WTC11 (cell line): ENCODE measurements at regions not wholly inside any gene's neighbourhood (a gene's known extent, or its start where the extent isn't known, plus 50 kb on each side); places are given as distances from the start of the nearest gene placed in this dataset.

Source experiments
- ATAC-seq: fragments of 200-7000 bp; cut with Tn5 transposase; 2 replicates; pipeline ENCODE4 v1.10.0; 2021; ENCODE audit warnings: mild to moderate bottlenecking, moderate library complexity
- CTCF ChIA-PET: fragments of 300-600 bp; sonication (Branson Sonifier 250); formaldehyde crosslinking; loops from one replicate; lab custom pipeline; 2021; ENCODE audit warnings: antibody characterized with exemption; lab: Charles Lee
- POLR2A ChIA-PET: fragments of 350-600 bp; sonication (Branson Sonifier 250); formaldehyde crosslinking; loops from one replicate; lab custom pipeline; 2021; ENCODE audit warnings: antibody characterized with exemption; lab: Charles Lee
- DNase-seq: peaks from one replicate; pipeline ENCODE4 v3.0.0; 2021; ENCODE audit warnings: low spot score
- H3K27ac Mint-ChIP-seq: 2 replicates; pipeline ENCODE4 v1.8.0; 2021; ENCODE audit warnings: mixed read lengths
- H3K27me3 Mint-ChIP-seq: 2 replicates; pipeline ENCODE4 v1.8.0; 2021; ENCODE audit warnings: low read depth, mild to moderate bottlenecking, moderate library complexity, mixed read lengths
- H3K36me3 Mint-ChIP-seq: 2 replicates; pipeline ENCODE4 v1.8.0; 2021; ENCODE audit warnings: mixed read lengths
- H3K4me1 Mint-ChIP-seq: 2 replicates; pipeline ENCODE4 v1.8.0; 2022; ENCODE audit warnings: mixed read lengths
- H3K4me3 Mint-ChIP-seq: 2 replicates; pipeline ENCODE4 v1.8.0; 2021; ENCODE audit warnings: mild to moderate bottlenecking, moderate library complexity, mixed read lengths
- H3K9me3 Mint-ChIP-seq: 2 replicates; pipeline ENCODE4 v1.8.0; 2021; ENCODE audit warnings: mixed read lengths
- ATF3 ChIP-seq: sonication (generic); formaldehyde crosslinking; conservative IDR thresholded peaks from 2 replicates; pipeline ENCODE4 v1.8.1; 2022; ENCODE audit warnings: mild to moderate bottlenecking, missing genetic modification reagents
- CREM ChIP-seq: sonication (generic); formaldehyde crosslinking; IDR thresholded peaks from 2 replicates; pipeline ENCODE4 v1.8.1; 2022; ENCODE audit warnings: mild to moderate bottlenecking, missing genetic modification reagents, moderate library complexity
- EMX1 ChIP-seq: fragments of 250-450 bp; sonication (Bioruptor Pico); IDR thresholded peaks from 2 replicates; pipeline ENCODE4 v1.8.0; 2021; ENCODE audit warnings: mild to moderate bottlenecking
- FOXP1 ChIP-seq: sonication (generic); formaldehyde crosslinking; IDR thresholded peaks from 2 replicates; pipeline ENCODE4 v1.8.0; 2022; ENCODE audit warnings: missing genetic modification reagents, mild to moderate bottlenecking, moderate library complexity, borderline replicate concordance
- IRF2 ChIP-seq: sonication (generic); formaldehyde crosslinking; IDR thresholded peaks from 2 replicates; pipeline ENCODE4 v1.8.0; 2022; ENCODE audit warnings: low read depth, missing genetic modification reagents, borderline replicate concordance
- NFE2L1 ChIP-seq: sonication (generic); formaldehyde crosslinking; IDR thresholded peaks from 2 replicates; pipeline ENCODE4 v1.8.1; 2023; ENCODE audit warnings: missing genetic modification reagents
- NR2C2 ChIP-seq: sonication (generic); formaldehyde crosslinking; IDR thresholded peaks from 2 replicates; pipeline ENCODE4 v1.8.0; 2022; ENCODE audit warnings: mild to moderate bottlenecking, missing genetic modification reagents
- PREB ChIP-seq: sonication (generic); formaldehyde crosslinking; IDR thresholded peaks from 2 replicates; pipeline ENCODE4 v1.8.1; 2022; ENCODE audit warnings: mild to moderate bottlenecking, missing genetic modification reagents, moderate library complexity, borderline replicate concordance
- PRRX2 ChIP-seq: fragments of 250-450 bp; sonication (Bioruptor Pico); IDR thresholded peaks from 2 replicates; pipeline ENCODE4 v1.8.0; 2021; ENCODE audit warnings: mild to moderate bottlenecking
- ZNF138 ChIP-seq: sonication (generic); formaldehyde crosslinking; conservative IDR thresholded peaks from 2 replicates; pipeline ENCODE4 v1.8.1; 2022; ENCODE audit warnings: mild to moderate bottlenecking, moderate library complexity, missing genetic modification reagents
- ZNF416 ChIP-seq: fragments of 250-450 bp; sonication (Bioruptor Pico); IDR thresholded peaks from 2 replicates; pipeline ENCODE4 v1.9.0; 2021; ENCODE audit warnings: mild to moderate bottlenecking, inconsistent platforms
- ZNF425 ChIP-seq: fragments of 250-450 bp; sonication (Bioruptor Pico); conservative IDR thresholded peaks from 2 replicates; pipeline ENCODE4 v1.9.0; 2021; ENCODE audit warnings: mild to moderate bottlenecking
- TF ChIP-seq, protein P1 (sequence below): sonication (generic); formaldehyde crosslinking; IDR thresholded peaks from 2 replicates; pipeline ENCODE4 v1.8.1; 2023; ENCODE audit warnings: mild to moderate bottlenecking, moderate library complexity, missing genetic modification reagents
- TF ChIP-seq, protein P2 (sequence below): sonication (generic); formaldehyde crosslinking; IDR thresholded peaks from 2 replicates; pipeline ENCODE4 v1.8.1; 2023; ENCODE audit warnings: mild to moderate bottlenecking, missing genetic modification reagents
- TF ChIP-seq, protein P3 (sequence below): sonication (generic); formaldehyde crosslinking; IDR thresholded peaks from 2 replicates; pipeline ENCODE4 v1.8.1; 2023; ENCODE audit warnings: mild to moderate bottlenecking, missing genetic modification reagents, moderate library complexity
- TF ChIP-seq, protein P4 (sequence below): fragments of 200-600 bp; IDR thresholded peaks from 2 replicates; pipeline ENCODE4 v1.8.0; 2022; ENCODE audit warnings: antibody characterized with exemption
- TF ChIP-seq, protein P5 (sequence below): sonication (generic); formaldehyde crosslinking; conservative IDR thresholded peaks from 2 replicates; pipeline ENCODE4 v1.8.1; 2023; ENCODE audit warnings: mild to moderate bottlenecking, low read depth, missing genetic modification reagents, moderate library complexity
- TF ChIP-seq, protein P6 (sequence below): sonication (generic); formaldehyde crosslinking; IDR thresholded peaks from 2 replicates; pipeline ENCODE4 v1.8.0; 2023; ENCODE audit warnings: mild to moderate bottlenecking, missing genetic modification reagents

GRCh38 chr1:75984781-75985180, 52.6 kb upstream of the ASB17 start:
- Mint-ChIP-seq H3K4me1 (0 out of 2 replicates have a peak, but pooled peaks cover 3% of the 10 kb centered on the region), H3K36me3 (peaks cover 8% of the 10 kb centered on the region), H3K4me3 (no peak overlapping the region), H3K9me3 (peaks cover 21% of the 10 kb centered on the region), H3K27ac (no peak overlapping the region), H3K27me3 (no peaks in the 10 kb centered on the region; the same call in 1 of the 2 replicates)
- CTCF ChIA-PET = interaction anchor here (0.6 to 1.5 kb wide), 3 partner anchors 169 to 1102 kb away, joined by 3 read pairs; no protein-coding TSS in a partner anchor
- TF ChIP-seq ZNF425 (no peak), CREM (CRISPR knock-in tag) (no peak), ZNF416 (no peak), ZNF138 (CRISPR knock-in tag) (no peak), PRRX2 (CRISPR knock-in tag) (no peak), FOXP1 (no peak), IRF2 (no peak), ATF3 (no peak), NFE2L1 (CRISPR knock-in tag) (no peak)
- TF ChIP-seq, protein P1, sequence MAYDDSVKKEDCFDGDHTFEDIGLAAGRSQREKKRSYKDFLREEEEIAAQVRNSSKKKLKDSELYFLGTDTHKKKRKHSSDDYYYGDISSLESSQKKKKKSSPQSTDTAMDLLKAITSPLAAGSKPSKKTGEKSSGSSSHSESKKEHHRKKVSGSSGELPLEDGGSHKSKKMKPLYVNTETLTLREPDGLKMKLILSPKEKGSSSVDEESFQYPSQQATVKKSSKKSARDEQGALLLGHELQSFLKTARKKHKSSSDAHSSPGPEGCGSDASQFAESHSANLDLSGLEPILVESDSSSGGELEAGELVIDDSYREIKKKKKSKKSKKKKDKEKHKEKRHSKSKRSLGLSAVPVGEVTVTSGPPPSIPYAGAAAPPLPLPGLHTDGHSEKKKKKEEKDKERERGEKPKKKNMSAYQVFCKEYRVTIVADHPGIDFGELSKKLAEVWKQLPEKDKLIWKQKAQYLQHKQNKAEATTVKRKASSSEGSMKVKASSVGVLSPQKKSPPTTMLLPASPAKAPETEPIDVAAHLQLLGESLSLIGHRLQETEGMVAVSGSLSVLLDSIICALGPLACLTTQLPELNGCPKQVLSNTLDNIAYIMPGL (CRISPR knock-in tag) = no peak
- TF ChIP-seq, protein P2, sequence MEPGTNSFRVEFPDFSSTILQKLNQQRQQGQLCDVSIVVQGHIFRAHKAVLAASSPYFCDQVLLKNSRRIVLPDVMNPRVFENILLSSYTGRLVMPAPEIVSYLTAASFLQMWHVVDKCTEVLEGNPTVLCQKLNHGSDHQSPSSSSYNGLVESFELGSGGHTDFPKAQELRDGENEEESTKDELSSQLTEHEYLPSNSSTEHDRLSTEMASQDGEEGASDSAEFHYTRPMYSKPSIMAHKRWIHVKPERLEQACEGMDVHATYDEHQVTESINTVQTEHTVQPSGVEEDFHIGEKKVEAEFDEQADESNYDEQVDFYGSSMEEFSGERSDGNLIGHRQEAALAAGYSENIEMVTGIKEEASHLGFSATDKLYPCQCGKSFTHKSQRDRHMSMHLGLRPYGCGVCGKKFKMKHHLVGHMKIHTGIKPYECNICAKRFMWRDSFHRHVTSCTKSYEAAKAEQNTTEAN = no peak
- TF ChIP-seq, protein P3, sequence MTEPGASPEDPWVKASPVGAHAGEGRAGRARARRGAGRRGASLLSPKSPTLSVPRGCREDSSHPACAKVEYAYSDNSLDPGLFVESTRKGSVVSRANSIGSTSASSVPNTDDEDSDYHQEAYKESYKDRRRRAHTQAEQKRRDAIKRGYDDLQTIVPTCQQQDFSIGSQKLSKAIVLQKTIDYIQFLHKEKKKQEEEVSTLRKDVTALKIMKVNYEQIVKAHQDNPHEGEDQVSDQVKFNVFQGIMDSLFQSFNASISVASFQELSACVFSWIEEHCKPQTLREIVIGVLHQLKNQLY = no peak
- POLR2A ChIA-PET = no interaction called here
- DNase-seq (no peak), ATAC-seq (no peak)

DNA sequence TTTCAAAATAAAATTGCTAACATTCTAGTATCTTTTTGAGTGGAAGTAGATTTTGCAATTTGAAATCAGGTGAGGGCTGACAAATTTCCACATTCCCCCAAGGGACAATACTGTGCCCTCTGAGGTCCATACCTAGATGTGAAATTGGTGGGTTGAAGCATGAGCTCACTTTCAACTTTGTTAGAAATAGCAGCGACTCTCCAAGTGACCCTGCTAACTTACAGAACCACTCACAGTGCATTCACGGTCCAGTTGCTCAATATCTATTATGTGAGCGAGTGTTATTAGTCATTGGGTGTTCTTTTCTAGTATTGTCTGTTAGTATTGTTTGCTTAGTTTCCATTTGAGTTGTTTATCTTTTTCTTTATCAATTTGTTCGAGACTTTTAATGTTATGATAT, 53.6 kb upstream of the ASB17 start:
- Mint-ChIP-seq H3K27ac (no peak overlapping the region), H3K9me3 (peaks cover 21% of the 10 kb centered on the region), H3K4me3 (no peak overlapping the region), H3K27me3 (no peaks in the 10 kb centered on the region; the same call in 1 of the 2 replicates), H3K36me3 (peaks cover 8% of the 10 kb centered on the region), H3K4me1 (0 out of 2 replicates have a peak, but pooled peaks cover 3% of the 10 kb centered on the region)
- CTCF ChIA-PET = interaction anchor here (0.7 to 1.5 kb wide), 2 partner anchors 117 to 168 kb away, joined by 3 read pairs; no protein-coding TSS in a partner anchor
- ATAC-seq (no peak), DNase-seq (no peak)
- POLR2A ChIA-PET = no interaction called here
- TF ChIP-seq, protein P4, sequence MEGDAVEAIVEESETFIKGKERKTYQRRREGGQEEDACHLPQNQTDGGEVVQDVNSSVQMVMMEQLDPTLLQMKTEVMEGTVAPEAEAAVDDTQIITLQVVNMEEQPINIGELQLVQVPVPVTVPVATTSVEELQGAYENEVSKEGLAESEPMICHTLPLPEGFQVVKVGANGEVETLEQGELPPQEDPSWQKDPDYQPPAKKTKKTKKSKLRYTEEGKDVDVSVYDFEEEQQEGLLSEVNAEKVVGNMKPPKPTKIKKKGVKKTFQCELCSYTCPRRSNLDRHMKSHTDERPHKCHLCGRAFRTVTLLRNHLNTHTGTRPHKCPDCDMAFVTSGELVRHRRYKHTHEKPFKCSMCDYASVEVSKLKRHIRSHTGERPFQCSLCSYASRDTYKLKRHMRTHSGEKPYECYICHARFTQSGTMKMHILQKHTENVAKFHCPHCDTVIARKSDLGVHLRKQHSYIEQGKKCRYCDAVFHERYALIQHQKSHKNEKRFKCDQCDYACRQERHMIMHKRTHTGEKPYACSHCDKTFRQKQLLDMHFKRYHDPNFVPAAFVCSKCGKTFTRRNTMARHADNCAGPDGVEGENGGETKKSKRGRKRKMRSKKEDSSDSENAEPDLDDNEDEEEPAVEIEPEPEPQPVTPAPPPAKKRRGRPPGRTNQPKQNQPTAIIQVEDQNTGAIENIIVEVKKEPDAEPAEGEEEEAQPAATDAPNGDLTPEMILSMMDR = no peak
- TF ChIP-seq EMX1 (CRISPR knock-in tag) = no peak
- TF ChIP-seq, protein P5, sequence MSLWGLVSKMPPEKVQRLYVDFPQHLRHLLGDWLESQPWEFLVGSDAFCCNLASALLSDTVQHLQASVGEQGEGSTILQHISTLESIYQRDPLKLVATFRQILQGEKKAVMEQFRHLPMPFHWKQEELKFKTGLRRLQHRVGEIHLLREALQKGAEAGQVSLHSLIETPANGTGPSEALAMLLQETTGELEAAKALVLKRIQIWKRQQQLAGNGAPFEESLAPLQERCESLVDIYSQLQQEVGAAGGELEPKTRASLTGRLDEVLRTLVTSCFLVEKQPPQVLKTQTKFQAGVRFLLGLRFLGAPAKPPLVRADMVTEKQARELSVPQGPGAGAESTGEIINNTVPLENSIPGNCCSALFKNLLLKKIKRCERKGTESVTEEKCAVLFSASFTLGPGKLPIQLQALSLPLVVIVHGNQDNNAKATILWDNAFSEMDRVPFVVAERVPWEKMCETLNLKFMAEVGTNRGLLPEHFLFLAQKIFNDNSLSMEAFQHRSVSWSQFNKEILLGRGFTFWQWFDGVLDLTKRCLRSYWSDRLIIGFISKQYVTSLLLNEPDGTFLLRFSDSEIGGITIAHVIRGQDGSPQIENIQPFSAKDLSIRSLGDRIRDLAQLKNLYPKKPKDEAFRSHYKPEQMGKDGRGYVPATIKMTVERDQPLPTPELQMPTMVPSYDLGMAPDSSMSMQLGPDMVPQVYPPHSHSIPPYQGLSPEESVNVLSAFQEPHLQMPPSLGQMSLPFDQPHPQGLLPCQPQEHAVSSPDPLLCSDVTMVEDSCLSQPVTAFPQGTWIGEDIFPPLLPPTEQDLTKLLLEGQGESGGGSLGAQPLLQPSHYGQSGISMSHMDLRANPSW (CRISPR knock-in tag) = no peak
- no peak for TF ChIP-seq NR2C2 (CRISPR knock-in tag)
- TF ChIP-seq, protein P6, sequence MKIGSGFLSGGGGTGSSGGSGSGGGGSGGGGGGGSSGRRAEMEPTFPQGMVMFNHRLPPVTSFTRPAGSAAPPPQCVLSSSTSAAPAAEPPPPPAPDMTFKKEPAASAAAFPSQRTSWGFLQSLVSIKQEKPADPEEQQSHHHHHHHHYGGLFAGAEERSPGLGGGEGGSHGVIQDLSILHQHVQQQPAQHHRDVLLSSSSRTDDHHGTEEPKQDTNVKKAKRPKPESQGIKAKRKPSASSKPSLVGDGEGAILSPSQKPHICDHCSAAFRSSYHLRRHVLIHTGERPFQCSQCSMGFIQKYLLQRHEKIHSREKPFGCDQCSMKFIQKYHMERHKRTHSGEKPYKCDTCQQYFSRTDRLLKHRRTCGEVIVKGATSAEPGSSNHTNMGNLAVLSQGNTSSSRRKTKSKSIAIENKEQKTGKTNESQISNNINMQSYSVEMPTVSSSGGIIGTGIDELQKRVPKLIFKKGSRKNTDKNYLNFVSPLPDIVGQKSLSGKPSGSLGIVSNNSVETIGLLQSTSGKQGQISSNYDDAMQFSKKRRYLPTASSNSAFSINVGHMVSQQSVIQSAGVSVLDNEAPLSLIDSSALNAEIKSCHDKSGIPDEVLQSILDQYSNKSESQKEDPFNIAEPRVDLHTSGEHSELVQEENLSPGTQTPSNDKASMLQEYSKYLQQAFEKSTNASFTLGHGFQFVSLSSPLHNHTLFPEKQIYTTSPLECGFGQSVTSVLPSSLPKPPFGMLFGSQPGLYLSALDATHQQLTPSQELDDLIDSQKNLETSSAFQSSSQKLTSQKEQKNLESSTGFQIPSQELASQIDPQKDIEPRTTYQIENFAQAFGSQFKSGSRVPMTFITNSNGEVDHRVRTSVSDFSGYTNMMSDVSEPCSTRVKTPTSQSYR = no peak
- no peak for TF ChIP-seq PREB
